Astrocyte (in vitro differentiated cells and primary cell): ENCODE measurements at regions not wholly inside any gene's neighbourhood (a gene's known extent, or its start where the extent isn't known, plus 50 kb on each side); places are given as distances from the start of the nearest gene placed in this dataset.

Experiments used
- EZH2 ChIP-seq: IDR thresholded peaks from 2 replicates; pipeline ENCODE4 v1.6.1; 2012; ENCODE audit warnings: mild to moderate bottlenecking, low read length, inconsistent platforms; ENCODE audit not compliant: insufficient read depth
- TF ChIP-seq, protein P1 (sequence below): IDR thresholded peaks from 2 replicates; pipeline ENCODE4 v1.5.1; 2011; ENCODE audit warnings: low read depth, mild to moderate bottlenecking, inconsistent platforms, low read length, moderate library complexity; ENCODE audit not compliant: insufficient read depth

DNA sequence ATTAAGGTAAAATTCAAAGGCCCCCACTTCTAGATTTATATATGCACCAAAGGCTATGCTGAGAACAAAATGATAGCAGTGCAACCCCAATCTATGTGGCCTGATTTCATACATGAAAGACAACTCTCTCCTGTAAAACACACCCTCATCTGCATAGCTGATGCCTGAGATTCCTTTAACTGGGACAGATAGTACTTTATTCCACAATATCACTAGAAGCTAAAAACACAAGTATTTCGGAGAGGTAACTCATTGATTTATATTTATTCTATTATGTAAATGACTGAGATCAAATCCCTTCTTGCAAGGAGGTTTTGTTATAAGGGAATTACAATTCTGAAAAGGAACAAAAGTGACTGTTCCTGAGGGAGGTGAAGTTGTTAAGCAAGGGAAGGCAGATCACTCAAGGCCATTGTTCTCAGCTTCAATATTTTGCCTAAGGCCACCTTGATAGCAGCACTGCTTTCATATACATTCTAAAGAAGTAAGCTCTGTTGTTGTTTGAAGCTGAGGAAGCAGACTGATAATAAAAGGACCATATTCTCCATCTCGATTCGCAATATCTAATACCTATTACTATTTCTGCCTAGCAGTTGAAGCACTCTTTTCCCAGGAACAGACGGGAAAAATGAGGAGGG, 471.0 kb upstream of the CDH7 start:
- TF ChIP-seq EZH2 = no peak
- TF ChIP-seq, protein P1, sequence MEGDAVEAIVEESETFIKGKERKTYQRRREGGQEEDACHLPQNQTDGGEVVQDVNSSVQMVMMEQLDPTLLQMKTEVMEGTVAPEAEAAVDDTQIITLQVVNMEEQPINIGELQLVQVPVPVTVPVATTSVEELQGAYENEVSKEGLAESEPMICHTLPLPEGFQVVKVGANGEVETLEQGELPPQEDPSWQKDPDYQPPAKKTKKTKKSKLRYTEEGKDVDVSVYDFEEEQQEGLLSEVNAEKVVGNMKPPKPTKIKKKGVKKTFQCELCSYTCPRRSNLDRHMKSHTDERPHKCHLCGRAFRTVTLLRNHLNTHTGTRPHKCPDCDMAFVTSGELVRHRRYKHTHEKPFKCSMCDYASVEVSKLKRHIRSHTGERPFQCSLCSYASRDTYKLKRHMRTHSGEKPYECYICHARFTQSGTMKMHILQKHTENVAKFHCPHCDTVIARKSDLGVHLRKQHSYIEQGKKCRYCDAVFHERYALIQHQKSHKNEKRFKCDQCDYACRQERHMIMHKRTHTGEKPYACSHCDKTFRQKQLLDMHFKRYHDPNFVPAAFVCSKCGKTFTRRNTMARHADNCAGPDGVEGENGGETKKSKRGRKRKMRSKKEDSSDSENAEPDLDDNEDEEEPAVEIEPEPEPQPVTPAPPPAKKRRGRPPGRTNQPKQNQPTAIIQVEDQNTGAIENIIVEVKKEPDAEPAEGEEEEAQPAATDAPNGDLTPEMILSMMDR = no peak
